ENCODE measurements at regions not wholly inside any gene's neighbourhood (a gene's known extent, or its start where the extent isn't known, plus 50 kb on each side); places are given as distances from the start of the nearest gene placed in this dataset.
"Not testable (repeated sequence)": the region's sequence is repeated elsewhere in the genome, so short reads cannot be mapped to it uniquely, and the experiment has no call there.

GRCh38 chr1:197985351-197985750 is 68.2 kb downstream of the LHX9 start:
- CTCF ChIA-PET: no interaction called here
- POLR2A ChIA-PET: no interaction called here

GRCh38 chr1:197986817-197987216 is 69.6 kb downstream of the LHX9 start:
- ChIA-PET POLR2A (no interaction called here), CTCF (no interaction called here)
- no peak for DNase-seq (ENCODE audit: extremely low spot score)
- no peak for TF ChIP-seq CTCF (IDR thresholded peaks at IDR 0.05; ENCODE audit: control extremely low read depth, extremely low read depth, low read depth, missing control alignments)

More at GRCh38 chr1:197985351-197985750, 68.2 kb downstream of the LHX9 start:
- no peak for TF ChIP-seq CTCF (IDR thresholded peaks at IDR 0.05; ENCODE audit: control extremely low read depth, extremely low read depth, low read depth, missing control alignments)
- DNase-seq (ENCODE audit: extremely low spot score): no peak

GRCh38 chr1:197987294-197987693 is 70.1 kb downstream of the LHX9 start:
- CTCF ChIA-PET: no interaction called here

GRCh38 chr1:197988581-197988980 is 71.4 kb downstream of the LHX9 start:
- DNase-seq (ENCODE audit: extremely low spot score); CTCF ChIA-PET; POLR2A ChIA-PET: not testable (repeated sequence)

More at GRCh38 chr1:197987294-197987693, 70.1 kb downstream of the LHX9 start:
- POLR2A ChIA-PET: no interaction called here
- DNase-seq (ENCODE audit: extremely low spot score): no peak
- TF ChIP-seq CTCF (IDR thresholded peaks at IDR 0.05; ENCODE audit: control extremely low read depth, extremely low read depth, low read depth, missing control alignments): no peak

- ChIA-PET POLR2A (no interaction called here), CTCF (no interaction called here)
- no peak for TF ChIP-seq CTCF (IDR thresholded peaks at IDR 0.05; ENCODE audit: control extremely low read depth, extremely low read depth, low read depth, missing control alignments)
- DNase-seq (ENCODE audit: extremely low spot score): peak; percentile 4
Observed at GRCh38 chr1:197989058-197989457, 71.9 kb downstream of the LHX9 start.

- TF ChIP-seq CTCF (IDR thresholded peaks at IDR 0.05; ENCODE audit: control extremely low read depth, extremely low read depth, low read depth, missing control alignments): no peak
- DNase-seq (ENCODE audit: extremely low spot score): no peak
- CTCF ChIA-PET: no interaction called here
- POLR2A ChIA-PET: no interaction called here
Observed at GRCh38 chr1:197991594-197991993, 74.4 kb downstream of the LHX9 start.

- no peak for DNase-seq (ENCODE audit: extremely low spot score)
- ChIA-PET CTCF (interaction anchor here (1.2 kb wide), 1 partner anchor 8 kb away, joined by 3 read pairs; no protein-coding TSS in a partner anchor), POLR2A (interaction anchor here (0.5 kb wide), 1 partner anchor 18 kb away, joined by 5 read pairs; no protein-coding TSS in a partner anchor)
- TF ChIP-seq CTCF (IDR thresholded peaks at IDR 0.05; ENCODE audit: control extremely low read depth, extremely low read depth, low read depth, missing control alignments): no peak
Observed at GRCh38 chr1:197994907-197995407, 77.8 kb downstream of the LHX9 start.
